ENCODE measurements at regions not wholly inside any gene's neighbourhood (a gene's known extent, or its start where the extent isn't known, plus 50 kb on each side); places are given as distances from the start of the nearest gene placed in this dataset.

DNA sequence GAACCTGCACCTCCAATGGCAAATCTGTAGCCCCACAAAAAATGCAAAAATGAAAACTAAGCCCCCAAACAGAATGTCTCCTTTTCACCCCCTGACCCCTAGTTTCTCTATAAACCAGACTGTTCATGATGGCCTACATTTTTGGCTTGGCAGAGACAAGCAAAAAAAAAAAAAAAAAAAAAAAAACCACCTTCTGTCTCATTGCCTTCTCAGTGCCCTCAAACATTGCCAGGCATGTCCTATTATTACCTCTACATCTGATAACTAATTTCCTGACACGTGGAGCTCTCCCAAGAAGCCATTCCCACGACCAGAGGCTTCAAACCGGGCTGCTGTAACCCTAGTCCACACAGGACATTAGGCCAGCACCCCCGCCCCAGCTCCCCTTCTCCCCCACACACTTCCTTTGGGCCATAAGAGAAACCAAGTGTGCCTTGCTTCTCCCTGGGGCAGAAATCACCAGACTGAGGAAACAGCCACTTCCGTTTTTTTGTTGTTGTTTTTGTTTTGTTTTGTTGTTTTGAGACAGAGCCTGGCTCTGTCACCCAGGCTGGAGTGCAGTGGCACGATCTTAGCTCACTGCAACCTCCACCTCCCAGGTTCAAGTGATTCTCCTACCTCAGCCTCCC lies 65.4 kb downstream of the GPR6 start:
- Mint-ChIP-seq H3K27me3 (no peaks in the 10 kb centered on the region), H3K9me3 (no peaks in the 10 kb centered on the region), H3K4me3 (no peak overlapping the region), H3K4me1 (peaks cover 27% of the 10 kb centered on the region), H3K36me3 (ENCODE audit: low read depth) (no peaks in the 10 kb centered on the region), H3K27ac (no peak overlapping the region)
- CTCF ChIA-PET, result interaction anchor here (0.6 to 1.0 kb wide), 2 partner anchors 15 to 374 kb away, joined by 3 read pairs; no protein-coding TSS in a partner anchor
- POLR2A ChIA-PET, result no interaction called here
- DNase-seq, result no peak

DNA sequence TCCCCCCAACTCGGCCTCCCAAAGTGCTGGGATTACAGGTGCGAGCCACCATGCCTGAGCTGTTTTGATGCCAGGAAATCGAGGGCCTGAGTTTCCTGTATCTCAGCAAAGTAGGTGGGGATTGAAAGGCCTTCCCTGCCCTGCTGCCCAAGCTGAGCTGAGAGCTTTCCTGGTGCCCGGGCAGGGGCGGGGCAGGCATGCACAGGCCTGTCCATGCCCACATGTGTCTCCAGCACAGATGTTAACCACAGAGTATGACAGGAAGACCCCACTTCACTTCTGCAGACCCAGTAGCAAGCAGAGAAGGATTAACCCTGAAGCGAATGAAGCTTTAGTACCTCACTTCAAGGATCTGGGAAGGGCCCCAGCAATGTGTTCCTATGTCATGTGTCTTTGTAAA lies 66.0 kb downstream of the GPR6 start:
- Mint-ChIP-seq H3K4me1 (peaks cover 23% of the 10 kb centered on the region), H3K27me3 (no peaks in the 10 kb centered on the region), H3K9me3 (no peaks in the 10 kb centered on the region), H3K36me3 (ENCODE audit: low read depth) (no peaks in the 10 kb centered on the region), H3K4me3 (no peak overlapping the region), H3K27ac (no peak overlapping the region)
- ChIA-PET POLR2A (no interaction called here), CTCF (interaction anchor here (0.6 to 1.0 kb wide), 2 partner anchors 14 to 374 kb away, joined by 3 read pairs; no protein-coding TSS in a partner anchor)
- no peak for DNase-seq

DNA sequence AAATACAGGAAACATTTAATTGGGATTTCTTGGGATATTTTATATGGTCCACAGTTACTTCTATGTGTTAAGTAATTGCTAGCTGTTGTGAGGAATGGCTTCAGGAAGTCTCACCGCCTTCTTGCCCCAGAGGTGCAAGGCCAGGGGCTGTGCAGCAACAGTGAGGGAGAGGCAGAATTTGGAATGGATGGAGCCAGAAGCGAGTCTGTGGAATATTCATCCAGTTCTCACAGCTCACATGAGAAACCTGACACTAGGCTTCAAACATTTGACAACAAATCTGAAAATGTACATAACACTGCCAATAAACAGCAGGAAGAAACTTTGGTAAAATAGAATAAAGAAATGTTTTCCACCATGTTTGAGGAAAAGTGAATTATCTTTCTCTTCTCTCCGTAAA lies 66.5 kb downstream of the GPR6 start:
- no peak for DNase-seq
- ChIA-PET CTCF (interaction anchor here (1.0 kb wide), 1 partner anchor 14 kb away, joined by 3 read pairs; no protein-coding TSS in a partner anchor), POLR2A (no interaction called here)
- H3K27me3 Mint-ChIP-seq, result no peaks in the 10 kb centered on the region
- H3K4me3 Mint-ChIP-seq, result no peak overlapping the region
- H3K27ac Mint-ChIP-seq, result no peak overlapping the region
- peaks cover 18% of the 10 kb centered on the region for H3K4me1 Mint-ChIP-seq
- no peaks in the 10 kb centered on the region for H3K9me3 Mint-ChIP-seq
- H3K36me3 Mint-ChIP-seq (ENCODE audit: low read depth), result no peaks in the 10 kb centered on the region

DNA sequence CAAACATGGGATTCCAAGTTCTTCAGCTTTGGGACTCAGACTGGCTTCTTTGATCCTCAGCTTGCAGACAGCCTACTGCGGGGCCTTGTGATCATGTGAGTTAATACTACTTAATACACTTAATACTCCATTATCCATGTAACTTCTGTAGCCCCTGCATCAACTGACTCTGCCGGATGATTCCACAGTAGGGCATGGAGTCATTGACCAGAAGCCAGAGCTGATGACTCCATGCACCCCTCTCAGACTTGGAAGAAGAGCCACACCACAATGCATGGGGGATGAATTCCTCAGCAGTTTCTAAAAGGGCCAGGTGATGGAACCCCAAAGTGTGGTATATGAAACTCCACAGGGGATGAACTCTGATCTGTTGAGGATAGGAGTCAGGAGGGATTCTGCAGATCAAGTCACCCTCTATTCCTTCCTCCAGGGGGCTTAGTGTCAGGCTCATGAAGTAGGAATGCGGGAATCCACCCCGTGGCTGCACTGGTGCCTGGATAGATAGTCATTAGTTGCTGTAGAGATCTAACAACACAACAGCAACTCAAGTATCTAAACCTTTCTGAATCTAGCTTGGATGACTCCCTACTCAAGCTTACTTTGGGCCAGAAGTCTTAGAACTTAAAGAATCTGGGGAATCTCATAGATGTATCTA lies 70.2 kb downstream of the GPR6 start:
- Mint-ChIP-seq H3K27ac (no peak overlapping the region), H3K36me3 (ENCODE audit: low read depth) (no peaks in the 10 kb centered on the region), H3K4me3 (no peak overlapping the region), H3K4me1 (peaks cover 4% of the 10 kb centered on the region), H3K9me3 (no peaks in the 10 kb centered on the region), H3K27me3 (no peaks in the 10 kb centered on the region)
- CTCF ChIA-PET, result interaction anchor here (0.6 to 3.1 kb wide), 2 partner anchors 9 to 1374 kb away, joined by 3 to 14 read pairs; no protein-coding TSS in a partner anchor
- POLR2A ChIA-PET, result no interaction called here
- no peak for DNase-seq

DNA sequence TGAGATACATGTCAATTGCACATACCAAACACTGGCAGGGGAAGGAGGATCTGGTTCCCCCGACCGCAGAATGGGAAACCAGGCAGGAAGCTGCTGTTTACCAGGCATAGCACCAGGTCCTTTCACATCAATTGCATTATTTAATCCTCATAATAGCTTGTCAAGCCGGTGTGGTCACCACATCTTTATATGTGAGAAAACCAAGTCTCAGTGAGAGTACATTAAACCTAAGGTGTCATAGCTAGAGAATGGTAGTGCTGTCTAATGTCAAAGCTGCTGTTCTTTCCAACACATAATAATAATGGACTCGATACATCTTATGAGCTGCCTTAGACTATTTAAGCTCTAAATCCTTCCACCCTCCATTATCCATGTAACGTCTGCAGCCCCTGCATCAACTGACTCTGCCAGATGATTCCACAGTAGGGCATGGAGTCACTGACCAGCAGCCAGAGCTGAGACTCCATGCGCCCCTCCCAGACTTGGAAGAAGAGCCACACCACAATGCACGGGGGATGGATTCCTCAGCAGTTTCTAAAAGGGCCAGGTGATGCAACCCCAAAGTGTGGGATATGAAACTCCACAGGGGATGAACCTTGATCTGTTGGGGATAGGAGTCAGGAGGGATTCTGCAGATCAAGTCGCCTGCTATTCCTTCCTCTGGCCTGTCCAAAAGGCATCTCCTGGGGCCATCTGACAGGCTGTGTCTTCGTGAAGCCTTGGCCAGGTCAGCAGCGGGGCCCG lies 71.8 kb downstream of the GPR6 start:
- H3K27me3 Mint-ChIP-seq, result peaks cover 2% of the 10 kb centered on the region
- POLR2A ChIA-PET, result no interaction called here
- no peaks in the 10 kb centered on the region for H3K4me1 Mint-ChIP-seq
- no peak overlapping the region for H3K4me3 Mint-ChIP-seq
- CTCF ChIA-PET, result interaction anchor here (0.6 to 3.1 kb wide), 2 partner anchors 10 to 19 kb away, joined by 3 to 14 read pairs; no protein-coding TSS in a partner anchor
- no peaks in the 10 kb centered on the region for H3K36me3 Mint-ChIP-seq (ENCODE audit: low read depth)
- H3K27ac Mint-ChIP-seq, result no peak overlapping the region
- no peaks in the 10 kb centered on the region for H3K9me3 Mint-ChIP-seq
- DNase-seq, result no peak
